ENCODE measurements at regions not wholly inside any gene's neighbourhood (a gene's known extent, or its start where the extent isn't known, plus 50 kb on each side); places are given as distances from the start of the nearest gene placed in this dataset.

- no peak for DNase-seq (ENCODE audit: low read depth)
Observed at GRCh38 chr14:31943861-31944255, 133.2 kb upstream of the ARHGAP5 start.

GRCh38 chr14:31944256-31945073, 132.6 kb upstream of the ARHGAP5 start:
- DNase-seq (ENCODE audit: low read depth) = no peak

DNA sequence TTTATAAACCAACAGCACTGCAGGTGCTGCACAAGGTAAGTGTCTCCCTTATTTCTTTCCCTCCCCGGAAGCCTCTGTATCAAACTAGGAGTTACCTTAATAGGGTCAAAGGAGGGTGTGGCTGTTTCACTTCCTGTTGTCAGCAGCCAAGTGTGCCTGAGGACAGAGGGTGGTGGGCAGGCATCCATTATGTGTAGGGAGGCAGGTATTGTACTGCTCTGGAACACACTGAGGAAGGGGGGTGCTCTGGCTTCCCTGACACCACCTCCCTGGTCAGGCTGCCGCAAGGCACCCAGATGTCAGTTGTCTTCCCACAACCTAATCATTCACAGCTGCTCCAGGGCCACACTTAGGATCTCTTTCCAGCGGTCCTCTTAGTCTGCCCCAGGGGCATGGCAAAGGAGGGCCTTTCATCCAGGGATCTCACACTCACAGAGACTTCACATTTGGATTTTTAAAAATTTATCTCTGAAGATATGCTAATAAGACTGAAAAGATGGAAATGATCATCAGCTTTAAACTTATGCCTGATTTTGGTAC, 132.0 kb upstream of the ARHGAP5 start:
- no peak for DNase-seq (ENCODE audit: low read depth)

GRCh38 chr14:31945701-31946100, 131.4 kb upstream of the ARHGAP5 start:
- no peak for DNase-seq (ENCODE audit: low read depth)

- DNase-seq (ENCODE audit: low read depth) = no peak
Observed at GRCh38 chr14:31947076-31947475, 130.0 kb upstream of the ARHGAP5 start.

- DNase-seq (ENCODE audit: low read depth) = no peak
Observed at GRCh38 chr14:31947680-31948595, 129.2 kb upstream of the ARHGAP5 start.

GRCh38 chr14:31949709-31950108, 127.4 kb upstream of the ARHGAP5 start:
- no peak for DNase-seq (ENCODE audit: low read depth)

DNA sequence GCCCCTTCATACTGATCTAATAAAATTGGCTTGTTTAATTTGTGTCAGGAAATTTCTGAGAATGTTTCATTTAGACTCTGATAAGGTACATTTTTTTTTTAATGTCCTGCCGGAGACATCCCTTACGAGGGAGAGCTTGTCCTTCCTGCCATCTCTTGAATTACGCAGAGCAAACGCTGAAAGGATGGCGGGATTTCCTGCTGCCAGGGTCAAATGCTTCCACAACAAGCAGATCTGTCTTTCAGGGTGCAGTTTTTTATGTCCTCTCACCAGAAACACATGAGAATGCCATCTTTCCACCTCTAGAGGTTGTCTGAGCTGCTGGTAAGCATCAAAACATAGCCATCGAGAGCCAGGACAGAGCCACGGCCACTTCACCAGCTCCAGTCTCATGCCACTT, 126.8 kb upstream of the ARHGAP5 start:
- no peak for DNase-seq (ENCODE audit: low read depth)

GRCh38 chr14:31950764-31951637, 126.1 kb upstream of the ARHGAP5 start:
- DNase-seq (ENCODE audit: low read depth) = peak; percentile 42

DNA sequence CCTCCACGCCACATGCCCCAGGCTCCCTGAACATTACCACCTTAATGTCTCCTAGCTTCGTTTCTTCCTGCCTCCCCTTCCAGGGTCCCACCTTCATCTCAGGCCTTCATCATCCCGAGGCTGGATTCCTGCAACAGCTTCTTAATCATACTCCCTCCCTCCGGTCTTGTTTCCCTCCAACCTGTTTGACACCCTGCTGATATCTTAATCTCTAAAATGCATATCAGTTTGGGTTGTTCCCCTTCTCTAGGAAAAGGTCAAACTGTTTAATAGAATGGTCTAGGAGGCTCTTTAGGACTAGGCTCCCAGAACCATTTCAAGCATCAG, 125.5 kb upstream of the ARHGAP5 start:
- no peak for DNase-seq (ENCODE audit: low read depth)

GRCh38 chr14:31952573-31952972, 124.5 kb upstream of the ARHGAP5 start:
- no peak for DNase-seq (ENCODE audit: low read depth)

GRCh38 chr14:31953210-31953609, 123.9 kb upstream of the ARHGAP5 start:
- no peak for DNase-seq (ENCODE audit: low read depth)

GRCh38 chr14:31954991-31955390, 122.1 kb upstream of the ARHGAP5 start:
- peak; percentile 59 for DNase-seq (ENCODE audit: low read depth)

DNA sequence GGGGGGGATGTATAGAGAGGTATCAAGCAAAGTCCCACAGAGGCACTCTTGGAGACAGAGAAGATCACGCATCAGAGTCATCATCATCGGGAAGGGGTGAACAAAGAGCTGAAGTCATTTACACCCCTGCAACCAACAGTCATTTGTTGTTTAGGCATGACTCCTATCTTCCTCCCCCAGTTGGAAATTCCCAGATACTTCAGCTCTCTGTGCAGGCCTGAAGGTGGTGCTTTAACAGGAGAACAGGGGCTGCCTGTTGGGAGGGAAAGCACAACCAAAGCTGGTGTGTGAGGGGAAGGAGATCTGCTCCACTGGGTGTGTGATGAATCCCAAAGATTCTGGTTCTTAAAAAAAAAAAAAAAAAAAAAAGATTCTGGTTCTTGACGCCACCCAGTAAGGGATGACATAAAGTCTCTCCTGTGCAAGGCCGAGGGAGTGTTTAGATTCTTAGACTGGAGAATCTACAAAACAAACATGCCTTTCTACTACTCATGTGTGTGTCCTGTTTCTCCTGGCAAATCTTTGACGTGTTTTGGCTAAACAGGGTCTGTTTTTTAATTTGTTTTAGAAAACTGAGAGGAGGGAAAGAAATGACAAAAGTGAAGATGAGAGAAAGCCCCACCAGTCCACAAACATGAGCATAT, 121.0 kb upstream of the ARHGAP5 start:
- DNase-seq (ENCODE audit: low read depth) = no peak

- DNase-seq (ENCODE audit: low read depth) = no peak
Observed at GRCh38 chr14:31957565-31957964, 119.5 kb upstream of the ARHGAP5 start.

DNA sequence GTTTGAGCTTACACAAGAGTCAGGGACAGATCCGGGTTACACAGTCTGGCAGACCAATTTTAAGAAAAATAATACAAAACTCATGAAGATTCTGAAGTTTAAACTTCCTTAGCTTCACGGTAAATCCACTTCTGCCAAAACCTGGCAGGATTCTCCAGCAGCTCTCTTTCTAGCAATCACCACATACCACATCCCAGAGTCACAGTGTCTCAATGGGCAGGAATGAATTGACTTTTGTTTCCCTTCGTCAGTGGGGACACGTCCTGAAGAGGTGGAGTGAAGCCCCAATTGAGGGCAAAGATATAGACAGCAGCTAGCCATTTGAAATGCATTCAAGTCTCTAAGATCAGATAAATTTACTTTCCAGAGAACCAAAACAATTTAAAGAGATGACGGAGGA, 117.1 kb upstream of the ARHGAP5 start:
- DNase-seq (ENCODE audit: low read depth) = no peak

- DNase-seq (ENCODE audit: low read depth) = no peak
Observed at GRCh38 chr14:31961896-31962295, 115.2 kb upstream of the ARHGAP5 start.

GRCh38 chr14:31962920-31963319, 114.2 kb upstream of the ARHGAP5 start:
- no peak for DNase-seq (ENCODE audit: low read depth)

- no peak for DNase-seq (ENCODE audit: low read depth)
Observed at GRCh38 chr14:31963587-31963986, 113.5 kb upstream of the ARHGAP5 start.

GRCh38 chr14:31964490-31964889, 112.6 kb upstream of the ARHGAP5 start:
- DNase-seq (ENCODE audit: low read depth) = no peak

Measured in HT1080 (cell line).